ENCODE measurements at regions not wholly inside any gene's neighbourhood (a gene's known extent, or its start where the extent isn't known, plus 50 kb on each side); places are given as distances from the start of the nearest gene placed in this dataset.
A peak's percentile ranks its signal among the peaks of the same experiment; 100 is the strongest.
"Not testable (repeated sequence)": the region's sequence is repeated elsewhere in the genome, so short reads cannot be mapped to it uniquely, and the experiment has no call there.

- H3K36me3 Mint-ChIP-seq (ENCODE audit: low read depth), result no peaks in the 10 kb centered on the region
- intact Hi-C loops (cut with micrococcal nuclease), result no loop called here
- H3K27ac Mint-ChIP-seq, result no peak overlapping the region
- H3K9me3 Mint-ChIP-seq, result peaks cover 3% of the 10 kb centered on the region
- DNase-seq, result no peak
- H3K4me1 Mint-ChIP-seq, result no peaks in the 10 kb centered on the region
- no peak overlapping the region for H3K4me3 Mint-ChIP-seq
- H3K27me3 Mint-ChIP-seq, result peaks cover 11% of the 10 kb centered on the region
These were observed 136.8 kb downstream of the FASLG start for GRCh38 chr1:172795741-172796140.

- H3K4me1 Mint-ChIP-seq, result not testable (repeated sequence)
These were observed 140.9 kb downstream of the FASLG start for GRCh38 chr1:172799804-172800203.

GRCh38 chr1:172801771-172802322, 142.9 kb downstream of the FASLG start:
- Mint-ChIP-seq H3K27ac (no peak overlapping the region), H3K36me3 (ENCODE audit: low read depth) (no peaks in the 10 kb centered on the region), H3K9me3 (peaks cover 16% of the 10 kb centered on the region), H3K4me3 (no peak overlapping the region), H3K4me1 (no peaks in the 10 kb centered on the region), H3K27me3 (no peaks in the 10 kb centered on the region)
- peak; percentile 19 for DNase-seq
- intact Hi-C loops (cut with micrococcal nuclease), result no loop called here

More at GRCh38 chr1:172799804-172800203, 140.9 kb downstream of the FASLG start:
- H3K27ac Mint-ChIP-seq; H3K27me3 Mint-ChIP-seq; H3K36me3 Mint-ChIP-seq (ENCODE audit: low read depth); H3K4me3 Mint-ChIP-seq; intact Hi-C loops (cut with micrococcal nuclease): not testable (repeated sequence)
- H3K9me3 Mint-ChIP-seq, result peaks cover 18% of the 10 kb centered on the region
- peak; percentile 35 for DNase-seq

GRCh38 chr1:172809750-172810149, 150.8 kb downstream of the FASLG start:
- H3K4me3 Mint-ChIP-seq, result no peak overlapping the region
- intact Hi-C loops (cut with micrococcal nuclease), result no loop called here

GRCh38 chr1:172810480-172811175, 151.7 kb downstream of the FASLG start:
- Mint-ChIP-seq H3K9me3 (peaks cover 37% of the 10 kb centered on the region), H3K4me1 (peaks cover 5% of the 10 kb centered on the region), H3K4me3 (no peak overlapping the region), H3K36me3 (ENCODE audit: low read depth) (peaks cover 6% of the 10 kb centered on the region), H3K27me3 (peaks cover 18% of the 10 kb centered on the region), H3K27ac (no peak overlapping the region)
- DNase-seq, result no peak
- intact Hi-C loops (cut with micrococcal nuclease), result no loop called here

More at GRCh38 chr1:172809750-172810149, 150.8 kb downstream of the FASLG start:
- Mint-ChIP-seq H3K9me3 (peaks cover 28% of the 10 kb centered on the region), H3K27ac (no peak overlapping the region), H3K27me3 (peaks cover 18% of the 10 kb centered on the region), H3K4me1 (peaks cover 4% of the 10 kb centered on the region), H3K36me3 (ENCODE audit: low read depth) (peaks cover 2% of the 10 kb centered on the region)
- DNase-seq, result no peak

GRCh38 chr1:172811694-172812093, 152.8 kb downstream of the FASLG start:
- H3K4me1 Mint-ChIP-seq, result peaks cover 11% of the 10 kb centered on the region
- H3K36me3 Mint-ChIP-seq (ENCODE audit: low read depth), result peaks cover 6% of the 10 kb centered on the region
- DNase-seq, result peak; percentile 18
- no peak overlapping the region for H3K4me3 Mint-ChIP-seq
- H3K27me3 Mint-ChIP-seq, result peaks cover 19% of the 10 kb centered on the region
- no peak overlapping the region for H3K27ac Mint-ChIP-seq
- intact Hi-C loops (cut with micrococcal nuclease), result no loop called here
- H3K9me3 Mint-ChIP-seq, result peaks cover 44% of the 10 kb centered on the region

GRCh38 chr1:172812118-172812517, 153.2 kb downstream of the FASLG start:
- peaks cover 14% of the 10 kb centered on the region for H3K4me1 Mint-ChIP-seq
- no peak overlapping the region for H3K27ac Mint-ChIP-seq
- peaks cover 8% of the 10 kb centered on the region for H3K36me3 Mint-ChIP-seq (ENCODE audit: low read depth)
- DNase-seq, result peak; percentile 31
- H3K9me3 Mint-ChIP-seq, result peaks cover 48% of the 10 kb centered on the region
- intact Hi-C loops (cut with micrococcal nuclease), result no loop called here
- no peak overlapping the region for H3K4me3 Mint-ChIP-seq
- peaks cover 22% of the 10 kb centered on the region for H3K27me3 Mint-ChIP-seq

- Mint-ChIP-seq H3K4me1 (peaks cover 20% of the 10 kb centered on the region), H3K27me3 (peaks cover 22% of the 10 kb centered on the region), H3K9me3 (peaks cover 48% of the 10 kb centered on the region), H3K36me3 (ENCODE audit: low read depth) (peaks cover 8% of the 10 kb centered on the region), H3K27ac (no peak overlapping the region), H3K4me3 (no peak overlapping the region)
- peak; percentile 27 for DNase-seq
- intact Hi-C loops (cut with micrococcal nuclease), result no loop called here
These were observed 154.4 kb downstream of the FASLG start for GRCh38 chr1:172813330-172813729.

GRCh38 chr1:172814428-172814827, 155.5 kb downstream of the FASLG start:
- Mint-ChIP-seq H3K4me1 (peaks cover 31% of the 10 kb centered on the region), H3K36me3 (ENCODE audit: low read depth) (peaks cover 9% of the 10 kb centered on the region), H3K9me3 (peaks cover 40% of the 10 kb centered on the region), H3K27ac (no peak overlapping the region), H3K4me3 (no peak overlapping the region), H3K27me3 (peaks cover 14% of the 10 kb centered on the region)
- intact Hi-C loops (cut with micrococcal nuclease), result no loop called here
- peak; percentile 37 for DNase-seq

- Mint-ChIP-seq H3K27me3 (peaks cover 6% of the 10 kb centered on the region), H3K4me3 (no peak overlapping the region), H3K9me3 (peaks cover 40% of the 10 kb centered on the region), H3K27ac (no peak overlapping the region), H3K4me1 (peaks cover 41% of the 10 kb centered on the region), H3K36me3 (ENCODE audit: low read depth) (peaks cover 10% of the 10 kb centered on the region)
- DNase-seq, result no peak
- intact Hi-C loops (cut with micrococcal nuclease), result loop anchor here (5.0 kb wide), 3 partner anchors 38 to 482 kb away; partner anchors contain the start of gene SUCO
These were observed 156.8 kb downstream of the FASLG start for GRCh38 chr1:172815740-172816139.

- Mint-ChIP-seq H3K9me3 (peaks cover 22% of the 10 kb centered on the region), H3K27ac (peak overlapping the region; percentile 82), H3K4me3 (peak overlapping the region; percentile 77), H3K36me3 (ENCODE audit: low read depth) (peaks cover 8% of the 10 kb centered on the region), H3K27me3 (peaks cover 14% of the 10 kb centered on the region), H3K4me1 (peaks cover 41% of the 10 kb centered on the region)
- intact Hi-C loops (cut with micrococcal nuclease), result loop anchor here (1.0 to 5.0 kb wide), 11 partner anchors 20 to 478 kb away; partner anchors contain the start of genes SUCO and TNFSF4
- peak; percentile 80 for DNase-seq
These were observed 160.1 kb downstream of the FASLG start for GRCh38 chr1:172818841-172819527.

- H3K27ac Mint-ChIP-seq, result no peak overlapping the region
- peaks cover 5% of the 10 kb centered on the region for H3K36me3 Mint-ChIP-seq (ENCODE audit: low read depth)
- intact Hi-C loops (cut with micrococcal nuclease), result no loop called here
- no peak for DNase-seq
- H3K4me1 Mint-ChIP-seq, result peaks cover 40% of the 10 kb centered on the region
- no peak overlapping the region for H3K4me3 Mint-ChIP-seq
- peaks cover 17% of the 10 kb centered on the region for H3K27me3 Mint-ChIP-seq
- peaks cover 11% of the 10 kb centered on the region for H3K9me3 Mint-ChIP-seq
These were observed 161.7 kb downstream of the FASLG start for GRCh38 chr1:172820475-172821158.

- Mint-ChIP-seq H3K36me3 (ENCODE audit: low read depth) (peaks cover 5% of the 10 kb centered on the region), H3K4me1 (peaks cover 33% of the 10 kb centered on the region), H3K27ac (no peak overlapping the region), H3K27me3 (peaks cover 18% of the 10 kb centered on the region), H3K4me3 (no peak overlapping the region), H3K9me3 (peaks cover 3% of the 10 kb centered on the region)
- no peak for DNase-seq
- intact Hi-C loops (cut with micrococcal nuclease), result no loop called here
These were observed 162.8 kb downstream of the FASLG start for GRCh38 chr1:172821609-172822274.
